ENCODE measurements at regions not wholly inside any gene's neighbourhood (a gene's known extent, or its start where the extent isn't known, plus 50 kb on each side); places are given as distances from the start of the nearest gene placed in this dataset.
"Not testable (repeated sequence)": the region's sequence is repeated elsewhere in the genome, so short reads cannot be mapped to it uniquely, and the experiment has no call there.

DNA sequence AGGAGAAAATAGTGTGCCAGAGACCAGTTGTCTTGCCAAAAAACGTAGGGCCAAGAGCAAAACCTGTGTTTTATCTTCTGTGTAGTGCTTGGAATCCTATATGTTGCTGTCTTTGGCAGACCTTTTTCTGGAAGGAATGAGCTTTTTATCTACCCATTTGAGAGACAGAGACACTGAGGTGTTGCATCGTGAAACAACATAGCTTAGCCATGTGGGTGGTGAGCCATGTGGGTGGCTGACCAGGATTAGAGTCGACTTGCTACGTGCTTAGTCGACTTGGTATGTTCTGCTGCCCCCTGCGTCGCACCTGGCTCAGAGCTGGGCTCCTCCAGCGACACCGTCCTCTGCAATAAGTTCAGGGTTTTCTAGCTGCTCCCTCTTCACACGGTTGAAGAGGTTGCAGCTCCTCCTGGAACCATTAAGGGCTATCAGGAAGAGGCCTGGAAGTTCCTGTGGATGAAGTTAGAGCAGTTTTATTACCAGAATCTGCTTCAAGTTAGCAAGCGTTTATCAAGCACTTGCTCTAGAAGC lies 175.8 kb downstream of the SH2D4B start:
- 55 to 63% methylated on average over 11 of the region's 11 CpGs for WGBS, 2 donors
- no peaks in the 10 kb centered on the region for H3K27me3 ChIP-seq
- no peak overlapping the region for H3K4me3 ChIP-seq
- peak overlapping the region in 1 of 4 donors; percentile 20 for H3K27ac ChIP-seq
- no peaks in the 10 kb centered on the region for H3K4me1 ChIP-seq
- H3K9me3 ChIP-seq = no peaks in the 10 kb centered on the region
- TF ChIP-seq POLR2A (IDR thresholded peaks at IDR 0.05) (no peak), EP300 (IDR thresholded peaks at IDR 0.05) (no peak)
- TF ChIP-seq, protein P1, sequence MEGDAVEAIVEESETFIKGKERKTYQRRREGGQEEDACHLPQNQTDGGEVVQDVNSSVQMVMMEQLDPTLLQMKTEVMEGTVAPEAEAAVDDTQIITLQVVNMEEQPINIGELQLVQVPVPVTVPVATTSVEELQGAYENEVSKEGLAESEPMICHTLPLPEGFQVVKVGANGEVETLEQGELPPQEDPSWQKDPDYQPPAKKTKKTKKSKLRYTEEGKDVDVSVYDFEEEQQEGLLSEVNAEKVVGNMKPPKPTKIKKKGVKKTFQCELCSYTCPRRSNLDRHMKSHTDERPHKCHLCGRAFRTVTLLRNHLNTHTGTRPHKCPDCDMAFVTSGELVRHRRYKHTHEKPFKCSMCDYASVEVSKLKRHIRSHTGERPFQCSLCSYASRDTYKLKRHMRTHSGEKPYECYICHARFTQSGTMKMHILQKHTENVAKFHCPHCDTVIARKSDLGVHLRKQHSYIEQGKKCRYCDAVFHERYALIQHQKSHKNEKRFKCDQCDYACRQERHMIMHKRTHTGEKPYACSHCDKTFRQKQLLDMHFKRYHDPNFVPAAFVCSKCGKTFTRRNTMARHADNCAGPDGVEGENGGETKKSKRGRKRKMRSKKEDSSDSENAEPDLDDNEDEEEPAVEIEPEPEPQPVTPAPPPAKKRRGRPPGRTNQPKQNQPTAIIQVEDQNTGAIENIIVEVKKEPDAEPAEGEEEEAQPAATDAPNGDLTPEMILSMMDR (IDR thresholded peaks at IDR 0.05) = no peak
- H3K36me3 ChIP-seq = no peaks in the 10 kb centered on the region
- DNase-seq (ENCODE audit: low spot score in 2 of 2) = no peak

- WGBS, 2 donors = 90 to 93% methylated on average over 11 of the region's 11 CpGs
Measured at GRCh38 chr10:80714566-80714965, 176.9 kb downstream of the SH2D4B start.

DNA sequence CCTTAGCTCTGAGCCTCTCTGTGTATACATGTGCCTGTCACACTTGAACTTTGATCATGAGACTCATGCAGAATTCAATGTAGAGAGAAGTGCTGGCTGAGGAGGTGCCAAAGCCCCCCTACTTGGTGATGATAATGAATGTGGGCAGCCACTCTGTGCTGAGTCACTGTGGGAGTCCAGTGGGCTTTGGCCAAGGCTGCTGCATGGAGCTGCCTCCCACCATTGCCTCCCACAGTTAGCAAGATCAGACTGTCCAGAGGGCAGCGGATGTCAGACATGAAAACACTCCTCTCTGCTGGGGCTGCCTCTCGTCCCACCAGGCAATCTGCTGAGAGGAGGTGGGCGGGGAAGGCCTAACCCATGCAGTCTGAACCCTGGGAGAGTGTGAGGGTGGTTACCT lies 180.3 kb downstream of the SH2D4B start:
- Histone ChIP-seq H3K4me1 (no peaks in the 10 kb centered on the region), H3K27me3 (no peaks in the 10 kb centered on the region), H3K27ac (no peak overlapping the region), H3K36me3 (no peaks in the 10 kb centered on the region), H3K9me3 (no peaks in the 10 kb centered on the region), H3K4me3 (no peak overlapping the region)
- no peak for DNase-seq (ENCODE audit: low spot score in 2 of 2)
- TF ChIP-seq, protein P1 (IDR thresholded peaks at IDR 0.05) = no peak
- no peak for TF ChIP-seq POLR2A (IDR thresholded peaks at IDR 0.05)
- TF ChIP-seq EP300 (IDR thresholded peaks at IDR 0.05) = no peak
- WGBS, 2 donors = 44 to 64% methylated on average over 3 of the region's 3 CpGs

More at GRCh38 chr10:80714566-80714965, 176.9 kb downstream of the SH2D4B start:
- Histone ChIP-seq H3K4me3 (no peak overlapping the region), H3K36me3 (no peaks in the 10 kb centered on the region), H3K4me1 (no peaks in the 10 kb centered on the region), H3K27ac (no peak overlapping the region), H3K27me3 (no peaks in the 10 kb centered on the region), H3K9me3 (no peaks in the 10 kb centered on the region)
- no peak for DNase-seq (ENCODE audit: low spot score in 2 of 2)
- no peak for TF ChIP-seq POLR2A (IDR thresholded peaks at IDR 0.05)
- TF ChIP-seq EP300 (IDR thresholded peaks at IDR 0.05) = no peak
- TF ChIP-seq, protein P1 (IDR thresholded peaks at IDR 0.05) = no peak

DNA sequence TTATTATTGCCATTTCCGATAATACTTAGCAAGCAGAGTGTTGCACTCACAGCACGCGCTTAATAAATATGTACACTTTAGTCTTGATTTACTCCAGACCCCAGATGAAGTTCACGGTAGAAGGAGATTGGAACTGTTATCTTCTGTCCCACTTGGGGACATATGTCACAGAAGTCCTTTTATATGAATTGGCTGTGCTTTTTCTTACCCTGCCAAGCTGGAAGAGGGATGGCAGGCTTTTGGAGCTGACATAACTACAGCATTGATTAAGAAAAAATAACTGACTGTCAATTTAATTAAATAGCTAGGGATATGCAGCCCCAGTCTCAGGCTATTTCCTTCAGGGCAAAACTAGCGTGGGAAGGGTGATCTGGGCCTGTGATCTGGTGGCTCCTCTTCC lies 182.2 kb downstream of the SH2D4B start:
- DNase-seq (ENCODE audit: low spot score in 2 of 2) = no peak
- Histone ChIP-seq H3K27me3 (no peaks in the 10 kb centered on the region), H3K4me3 (no peak overlapping the region), H3K9me3 (no peaks in the 10 kb centered on the region), H3K27ac (no peak overlapping the region), H3K36me3 (no peaks in the 10 kb centered on the region), H3K4me1 (no peaks in the 10 kb centered on the region)
- TF ChIP-seq, protein P1 (IDR thresholded peaks at IDR 0.05) = no peak
- TF ChIP-seq POLR2A (IDR thresholded peaks at IDR 0.05) = no peak
- TF ChIP-seq EP300 (IDR thresholded peaks at IDR 0.05) = no peak
- 58 to 67% methylated on average over 5 of the region's 5 CpGs for WGBS, 2 donors

DNA sequence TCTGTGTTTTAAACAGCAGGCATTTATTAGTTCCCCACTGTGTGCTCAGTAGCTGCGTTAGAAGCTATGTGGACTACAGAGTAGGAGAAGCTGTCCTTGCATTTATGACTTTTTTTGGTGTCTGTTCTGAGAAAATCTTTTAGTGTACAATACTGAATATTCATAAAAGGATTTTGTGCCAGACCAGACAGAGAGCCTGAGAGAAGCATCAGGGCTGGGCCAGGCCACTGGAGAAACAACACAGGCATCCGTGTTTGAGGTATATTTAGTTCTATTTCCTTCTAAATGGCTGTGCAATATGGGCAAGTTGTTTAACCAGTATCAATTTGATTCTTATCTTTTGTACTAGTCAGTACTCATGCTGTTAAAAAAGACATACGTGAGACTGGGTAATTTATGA lies 182.8 kb downstream of the SH2D4B start:
- Histone ChIP-seq H3K9me3 (no peaks in the 10 kb centered on the region), H3K36me3 (no peaks in the 10 kb centered on the region), H3K27me3 (no peaks in the 10 kb centered on the region), H3K4me1 (no peaks in the 10 kb centered on the region), H3K27ac (no peak overlapping the region), H3K4me3 (no peak overlapping the region)
- WGBS, 2 donors = 67 to 70% methylated on average over 3 of the region's 3 CpGs
- TF ChIP-seq, protein P1 (IDR thresholded peaks at IDR 0.05) = no peak
- TF ChIP-seq POLR2A (IDR thresholded peaks at IDR 0.05) = no peak
- TF ChIP-seq EP300 (IDR thresholded peaks at IDR 0.05) = no peak
- DNase-seq (ENCODE audit: low spot score in 2 of 2) = no peak

GRCh38 chr10:80728354-80728753 lies 190.7 kb downstream of the SH2D4B start:
- H3K4me1 ChIP-seq; H3K27me3 ChIP-seq; H3K9me3 ChIP-seq; DNase-seq (ENCODE audit: low spot score in 2 of 2); H3K36me3 ChIP-seq; H3K27ac ChIP-seq; H3K4me3 ChIP-seq: not testable (repeated sequence)
- WGBS, 2 donors = 90 to 94% methylated on average over 7 to 15 of the region's 15 CpGs

Data from tibial nerve (tissue), 4 donors.